ENCODE measurements at regions not wholly inside any gene's neighbourhood (a gene's known extent, or its start where the extent isn't known, plus 50 kb on each side); places are given as distances from the start of the nearest gene placed in this dataset.

GRCh38 chr5:60148366-60148765, 254.8 kb upstream of the PDE4D start:
- TF ChIP-seq EZH2 (IDR thresholded peaks at IDR 0.05; ENCODE audit: low read length, unreplicated experiment) (no peak), CTCF (conservative IDR thresholded peaks at IDR 0.05; ENCODE audit: low read depth, low read length) (no peak)
